ENCODE measurements at regions not wholly inside any gene's neighbourhood (a gene's known extent, or its start where the extent isn't known, plus 50 kb on each side); places are given as distances from the start of the nearest gene placed in this dataset.

DNA sequence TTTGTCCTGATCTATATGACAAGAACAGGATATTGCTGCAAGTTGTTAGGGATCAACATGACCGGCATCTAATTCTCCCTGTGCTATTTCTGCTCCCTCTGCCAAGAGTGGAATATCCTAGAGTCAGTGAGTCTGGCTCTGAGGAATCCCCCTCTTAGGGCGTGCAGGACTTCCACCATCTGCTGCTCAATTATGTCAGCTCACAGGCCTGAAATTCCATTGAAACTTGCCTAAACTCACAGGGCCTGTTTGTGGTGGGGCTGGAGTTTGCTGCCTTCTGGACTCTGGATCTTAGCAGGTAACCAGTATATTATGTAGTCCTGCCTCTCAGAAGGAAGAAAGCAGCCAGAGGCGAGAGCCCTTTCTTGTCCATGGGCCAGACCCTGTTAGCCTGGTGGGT, 323.0 kb downstream of the TSN start:
- TF ChIP-seq, protein P1, sequence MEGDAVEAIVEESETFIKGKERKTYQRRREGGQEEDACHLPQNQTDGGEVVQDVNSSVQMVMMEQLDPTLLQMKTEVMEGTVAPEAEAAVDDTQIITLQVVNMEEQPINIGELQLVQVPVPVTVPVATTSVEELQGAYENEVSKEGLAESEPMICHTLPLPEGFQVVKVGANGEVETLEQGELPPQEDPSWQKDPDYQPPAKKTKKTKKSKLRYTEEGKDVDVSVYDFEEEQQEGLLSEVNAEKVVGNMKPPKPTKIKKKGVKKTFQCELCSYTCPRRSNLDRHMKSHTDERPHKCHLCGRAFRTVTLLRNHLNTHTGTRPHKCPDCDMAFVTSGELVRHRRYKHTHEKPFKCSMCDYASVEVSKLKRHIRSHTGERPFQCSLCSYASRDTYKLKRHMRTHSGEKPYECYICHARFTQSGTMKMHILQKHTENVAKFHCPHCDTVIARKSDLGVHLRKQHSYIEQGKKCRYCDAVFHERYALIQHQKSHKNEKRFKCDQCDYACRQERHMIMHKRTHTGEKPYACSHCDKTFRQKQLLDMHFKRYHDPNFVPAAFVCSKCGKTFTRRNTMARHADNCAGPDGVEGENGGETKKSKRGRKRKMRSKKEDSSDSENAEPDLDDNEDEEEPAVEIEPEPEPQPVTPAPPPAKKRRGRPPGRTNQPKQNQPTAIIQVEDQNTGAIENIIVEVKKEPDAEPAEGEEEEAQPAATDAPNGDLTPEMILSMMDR (IDR thresholded peaks at IDR 0.05) = no peak
- no peaks in the 10 kb centered on the region for H3K36me3 Mint-ChIP-seq (ENCODE audit: low read depth)
- no peak overlapping the region for H3K27ac Mint-ChIP-seq (ENCODE audit: unreplicated experiment)
- no peaks in the 10 kb centered on the region for H3K9me3 Mint-ChIP-seq (ENCODE audit: low read depth)
- peaks cover 6% of the 10 kb centered on the region for H3K27me3 Mint-ChIP-seq (ENCODE audit: low read depth)
- H3K4me1 Mint-ChIP-seq (ENCODE audit: low read depth) = peaks cover 4% of the 10 kb centered on the region
- no peak overlapping the region for H3K4me3 Mint-ChIP-seq (ENCODE audit: unreplicated experiment)
- no peak for DNase-seq (ENCODE audit: low spot score)

DNA sequence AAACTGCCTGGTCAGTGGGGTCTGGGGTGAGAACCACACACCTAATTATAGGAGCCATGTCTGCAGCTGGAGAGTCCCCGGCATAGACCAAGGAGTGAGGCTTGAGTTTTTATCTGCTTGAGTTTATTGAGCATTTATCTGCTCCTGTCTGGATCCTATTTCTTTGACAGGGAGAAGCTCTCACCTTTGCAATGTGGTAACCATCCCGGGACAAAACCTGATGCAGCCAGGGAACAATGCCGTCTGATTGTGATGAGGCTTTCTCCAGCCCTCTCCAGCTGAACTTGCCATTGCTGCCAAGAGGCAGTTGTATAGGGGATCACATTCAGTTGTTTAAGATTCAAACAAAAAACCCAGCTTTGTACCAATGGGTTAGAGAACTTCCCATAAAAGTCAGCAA, 324.4 kb downstream of the TSN start:
- H3K4me3 Mint-ChIP-seq (ENCODE audit: unreplicated experiment) = no peak overlapping the region
- DNase-seq (ENCODE audit: low spot score) = no peak
- TF ChIP-seq, protein P1 (IDR thresholded peaks at IDR 0.05) = no peak
- peaks cover 6% of the 10 kb centered on the region for H3K27me3 Mint-ChIP-seq (ENCODE audit: low read depth)
- H3K36me3 Mint-ChIP-seq (ENCODE audit: low read depth) = no peaks in the 10 kb centered on the region
- no peak overlapping the region for H3K27ac Mint-ChIP-seq (ENCODE audit: unreplicated experiment)
- H3K4me1 Mint-ChIP-seq (ENCODE audit: low read depth) = peaks cover 4% of the 10 kb centered on the region
- no peaks in the 10 kb centered on the region for H3K9me3 Mint-ChIP-seq (ENCODE audit: low read depth)

DNA sequence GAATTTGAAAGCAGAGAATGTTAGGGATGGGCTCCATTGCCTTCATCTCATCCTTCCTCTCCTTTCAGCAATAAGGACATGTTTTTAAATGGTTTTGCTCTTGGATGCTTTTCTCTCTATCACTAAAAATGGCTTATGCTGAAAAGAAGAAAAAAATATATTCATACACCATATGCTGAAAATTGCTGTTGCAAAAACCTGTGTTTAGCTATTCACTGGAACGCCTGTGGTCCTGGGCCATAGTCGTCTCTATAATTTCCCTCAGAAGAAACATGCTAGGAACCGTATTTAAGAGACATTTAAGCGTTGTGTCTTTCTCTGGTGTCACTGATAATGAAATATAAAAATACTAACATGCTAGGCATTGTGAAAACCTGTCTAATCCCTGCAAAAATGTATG, 324.9 kb downstream of the TSN start:
- Mint-ChIP-seq H3K36me3 (ENCODE audit: low read depth) (no peaks in the 10 kb centered on the region), H3K9me3 (ENCODE audit: low read depth) (no peaks in the 10 kb centered on the region), H3K27me3 (ENCODE audit: low read depth) (peaks cover 6% of the 10 kb centered on the region), H3K4me3 (ENCODE audit: unreplicated experiment) (no peak overlapping the region), H3K4me1 (ENCODE audit: low read depth) (peaks cover 4% of the 10 kb centered on the region), H3K27ac (ENCODE audit: unreplicated experiment) (no peak overlapping the region)
- no peak for DNase-seq (ENCODE audit: low spot score)
- TF ChIP-seq, protein P1 (IDR thresholded peaks at IDR 0.05) = no peak

DNA sequence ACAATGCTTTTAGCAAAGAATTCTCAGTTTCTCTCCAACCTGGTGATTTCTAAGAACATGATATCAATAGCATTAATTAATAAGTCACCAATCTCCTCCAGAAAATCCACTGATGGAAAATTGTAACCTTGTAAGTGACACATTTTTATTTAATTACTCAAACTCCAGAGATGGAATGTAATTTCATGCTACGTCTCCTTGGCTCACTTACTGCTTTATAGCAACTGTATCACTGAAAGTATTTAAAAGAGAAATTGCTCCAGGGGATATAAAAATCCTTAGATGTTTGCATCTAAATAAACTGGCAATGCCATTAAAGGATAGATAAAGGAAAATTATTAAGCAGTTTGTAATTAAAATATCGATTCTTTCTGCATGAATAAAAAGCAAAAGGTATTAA, 325.4 kb downstream of the TSN start:
- TF ChIP-seq, protein P1 (IDR thresholded peaks at IDR 0.05) = no peak
- Mint-ChIP-seq H3K4me3 (ENCODE audit: unreplicated experiment) (no peak overlapping the region), H3K36me3 (ENCODE audit: low read depth) (no peaks in the 10 kb centered on the region), H3K27ac (ENCODE audit: unreplicated experiment) (no peak overlapping the region), H3K27me3 (ENCODE audit: low read depth) (peaks cover 6% of the 10 kb centered on the region), H3K4me1 (ENCODE audit: low read depth) (peaks cover 4% of the 10 kb centered on the region), H3K9me3 (ENCODE audit: low read depth) (no peaks in the 10 kb centered on the region)
- DNase-seq (ENCODE audit: low spot score) = no peak

DNA sequence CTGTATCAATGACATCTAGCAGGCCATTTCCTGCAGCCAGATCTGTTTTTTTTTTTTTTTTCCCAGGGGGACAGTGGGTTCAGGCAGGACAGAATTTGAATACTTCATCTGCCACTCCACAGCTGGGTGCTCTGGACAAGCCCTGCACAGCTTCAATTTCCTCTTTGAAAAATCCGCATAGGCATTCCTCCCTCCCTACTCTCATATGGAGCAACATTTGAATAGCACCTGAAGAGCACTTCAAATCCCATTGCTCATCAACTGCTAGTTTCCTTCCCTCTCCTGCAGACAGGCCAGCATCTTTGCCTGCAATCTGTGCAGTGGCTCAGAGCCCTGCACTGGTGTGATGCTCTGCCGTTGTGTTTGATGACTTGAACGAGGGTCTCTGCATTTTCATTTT, 326.3 kb downstream of the TSN start:
- TF ChIP-seq, protein P1 (IDR thresholded peaks at IDR 0.05) = no peak
- Mint-ChIP-seq H3K9me3 (ENCODE audit: low read depth) (no peaks in the 10 kb centered on the region), H3K4me1 (ENCODE audit: low read depth) (peaks cover 4% of the 10 kb centered on the region), H3K27me3 (ENCODE audit: low read depth) (peaks cover 8% of the 10 kb centered on the region), H3K27ac (ENCODE audit: unreplicated experiment) (no peak overlapping the region), H3K4me3 (ENCODE audit: unreplicated experiment) (no peak overlapping the region), H3K36me3 (ENCODE audit: low read depth) (no peaks in the 10 kb centered on the region)
- no peak for DNase-seq (ENCODE audit: low spot score)

Measured in chondrocyte (in vitro differentiated cells).